ENCODE measurements at regions not wholly inside any gene's neighbourhood (a gene's known extent, or its start where the extent isn't known, plus 50 kb on each side); places are given as distances from the start of the nearest gene placed in this dataset.

- no peak overlapping the region for H3K27ac Mint-ChIP-seq
- no peak for DNase-seq
- no peaks in the 10 kb centered on the region for H3K36me3 Mint-ChIP-seq (ENCODE audit: low read depth)
- H3K9me3 Mint-ChIP-seq, result no peaks in the 10 kb centered on the region
- no peaks in the 10 kb centered on the region for H3K27me3 Mint-ChIP-seq
- no peaks in the 10 kb centered on the region for H3K4me1 Mint-ChIP-seq
- intact Hi-C loops (cut with micrococcal nuclease), result no loop called here
- H3K4me3 Mint-ChIP-seq, result no peak overlapping the region
Observed at GRCh38 chrX:118167361-118167760, 50.8 kb upstream of the KLHL13 start.

- no peaks in the 10 kb centered on the region for H3K9me3 Mint-ChIP-seq
- no peaks in the 10 kb centered on the region for H3K4me1 Mint-ChIP-seq
- no peaks in the 10 kb centered on the region for H3K27me3 Mint-ChIP-seq
- no peak overlapping the region for H3K4me3 Mint-ChIP-seq
- DNase-seq, result no peak
- H3K27ac Mint-ChIP-seq, result no peak overlapping the region
- no peaks in the 10 kb centered on the region for H3K36me3 Mint-ChIP-seq (ENCODE audit: low read depth)
- intact Hi-C loops (cut with micrococcal nuclease), result no loop called here
Observed at GRCh38 chrX:118171356-118171755, 54.7 kb upstream of the KLHL13 start.

- no peaks in the 10 kb centered on the region for H3K4me1 Mint-ChIP-seq
- H3K27ac Mint-ChIP-seq, result no peak overlapping the region
- DNase-seq, result no peak
- H3K9me3 Mint-ChIP-seq, result no peaks in the 10 kb centered on the region
- no peaks in the 10 kb centered on the region for H3K36me3 Mint-ChIP-seq (ENCODE audit: low read depth)
- no peaks in the 10 kb centered on the region for H3K27me3 Mint-ChIP-seq
- intact Hi-C loops (cut with micrococcal nuclease), result no loop called here
- H3K4me3 Mint-ChIP-seq, result no peak overlapping the region
Observed at GRCh38 chrX:118174516-118175098, 58.0 kb upstream of the KLHL13 start.

DNA sequence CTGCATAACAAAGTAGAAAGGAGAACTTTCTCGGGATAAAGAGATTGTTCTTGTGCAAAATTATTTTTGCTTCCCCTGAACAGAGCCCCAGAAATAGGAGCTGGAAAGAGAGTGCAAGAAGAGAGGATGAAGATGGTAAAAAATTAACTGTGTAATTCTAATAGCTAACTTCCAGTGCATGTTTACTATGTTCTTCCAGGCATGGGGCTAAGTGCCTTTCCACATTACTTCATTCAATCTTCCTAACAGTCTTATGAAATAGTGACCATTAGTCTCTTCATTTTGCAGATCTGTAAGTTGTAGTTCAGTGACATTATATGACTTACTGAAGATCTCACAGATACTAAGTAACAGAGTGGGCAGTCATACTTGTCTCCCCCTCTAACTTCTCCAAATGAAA lies 61.1 kb upstream of the KLHL13 start:
- Mint-ChIP-seq H3K9me3 (no peaks in the 10 kb centered on the region), H3K4me1 (no peaks in the 10 kb centered on the region), H3K27me3 (no peaks in the 10 kb centered on the region), H3K36me3 (ENCODE audit: low read depth) (no peaks in the 10 kb centered on the region), H3K4me3 (no peak overlapping the region), H3K27ac (no peak overlapping the region)
- intact Hi-C loops (cut with micrococcal nuclease), result no loop called here
- no peak for DNase-seq

GRCh38 chrX:118178450-118178849 lies 61.8 kb upstream of the KLHL13 start:
- H3K9me3 Mint-ChIP-seq, result no peaks in the 10 kb centered on the region
- H3K4me3 Mint-ChIP-seq, result no peak overlapping the region
- no peak overlapping the region for H3K27ac Mint-ChIP-seq
- H3K4me1 Mint-ChIP-seq, result no peaks in the 10 kb centered on the region
- intact Hi-C loops (cut with micrococcal nuclease), result no loop called here
- no peak for DNase-seq
- H3K36me3 Mint-ChIP-seq (ENCODE audit: low read depth), result no peaks in the 10 kb centered on the region
- H3K27me3 Mint-ChIP-seq, result no peaks in the 10 kb centered on the region

DNA sequence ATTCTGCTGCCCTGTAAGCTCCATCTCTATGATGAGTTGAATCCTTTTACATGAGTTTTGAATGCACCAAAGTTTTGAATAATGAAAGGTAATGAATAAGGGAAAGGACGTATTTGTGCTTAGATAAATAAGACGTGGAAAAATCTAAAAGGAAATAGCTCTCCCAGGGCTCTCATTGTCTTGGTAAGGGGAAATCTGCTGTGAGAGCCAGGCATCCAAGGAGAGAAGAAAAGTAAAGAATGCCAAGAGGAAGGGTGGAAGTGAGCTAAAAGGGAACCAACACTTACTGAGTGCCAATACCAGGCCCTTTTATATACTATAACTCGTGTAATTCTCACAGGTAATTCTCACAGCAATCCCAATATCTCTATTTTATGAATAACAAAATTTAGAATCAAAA lies 62.6 kb upstream of the KLHL13 start:
- no peak for DNase-seq
- no peaks in the 10 kb centered on the region for H3K36me3 Mint-ChIP-seq (ENCODE audit: low read depth)
- H3K27me3 Mint-ChIP-seq, result no peaks in the 10 kb centered on the region
- intact Hi-C loops (cut with micrococcal nuclease), result no loop called here
- no peak overlapping the region for H3K4me3 Mint-ChIP-seq
- no peak overlapping the region for H3K27ac Mint-ChIP-seq
- H3K4me1 Mint-ChIP-seq, result no peaks in the 10 kb centered on the region
- H3K9me3 Mint-ChIP-seq, result no peaks in the 10 kb centered on the region

DNA sequence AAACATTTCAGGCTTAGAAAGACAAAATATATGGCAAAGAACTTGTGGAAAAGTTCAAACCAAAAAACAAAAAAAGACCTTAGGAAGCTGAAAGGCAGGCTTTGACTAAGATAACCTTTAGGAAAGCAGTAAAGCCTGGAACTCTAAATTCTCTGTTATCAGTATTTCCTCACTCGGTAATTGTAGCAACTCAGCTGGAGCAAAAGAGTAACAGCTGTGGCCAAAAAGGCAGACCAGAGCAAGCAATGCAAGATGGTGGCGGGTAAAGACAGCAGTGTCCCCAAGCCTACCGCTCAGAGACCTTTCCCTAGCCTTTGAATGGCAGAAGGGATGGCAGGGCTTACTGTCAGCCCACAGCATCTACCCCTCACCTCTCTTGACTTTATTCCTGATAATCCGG lies 63.1 kb upstream of the KLHL13 start:
- intact Hi-C loops (cut with micrococcal nuclease), result no loop called here
- Mint-ChIP-seq H3K27ac (no peak overlapping the region), H3K36me3 (ENCODE audit: low read depth) (no peaks in the 10 kb centered on the region), H3K9me3 (no peaks in the 10 kb centered on the region), H3K4me1 (no peaks in the 10 kb centered on the region), H3K27me3 (no peaks in the 10 kb centered on the region), H3K4me3 (no peak overlapping the region)
- DNase-seq, result no peak

DNA sequence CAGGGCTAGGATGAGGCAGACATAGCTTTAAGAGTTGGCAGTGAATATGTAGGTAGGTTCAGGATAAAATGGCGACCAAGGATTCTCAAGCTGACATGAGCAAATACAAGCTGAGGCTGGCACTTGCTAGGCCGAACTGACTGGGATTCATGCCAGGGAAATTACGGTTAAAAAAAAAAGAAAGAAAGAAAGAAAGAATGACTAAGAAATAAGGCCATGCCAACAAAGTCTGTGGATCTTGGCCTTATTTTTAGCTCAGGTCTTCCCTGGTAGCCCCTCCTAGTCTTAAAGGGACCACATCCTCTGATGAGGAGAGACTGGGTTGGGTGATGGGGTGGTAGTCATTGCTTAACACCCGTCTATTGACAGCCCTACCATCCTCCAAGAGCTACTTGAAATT lies 64.4 kb upstream of the KLHL13 start:
- no peak overlapping the region for H3K27ac Mint-ChIP-seq
- no peaks in the 10 kb centered on the region for H3K36me3 Mint-ChIP-seq (ENCODE audit: low read depth)
- H3K27me3 Mint-ChIP-seq, result no peaks in the 10 kb centered on the region
- DNase-seq, result no peak
- no peak overlapping the region for H3K4me3 Mint-ChIP-seq
- no peaks in the 10 kb centered on the region for H3K4me1 Mint-ChIP-seq
- intact Hi-C loops (cut with micrococcal nuclease), result no loop called here
- H3K9me3 Mint-ChIP-seq, result no peaks in the 10 kb centered on the region

GRCh38 chrX:118182025-118182424 lies 65.4 kb upstream of the KLHL13 start:
- Mint-ChIP-seq H3K4me1 (no peaks in the 10 kb centered on the region), H3K36me3 (ENCODE audit: low read depth) (no peaks in the 10 kb centered on the region), H3K9me3 (no peaks in the 10 kb centered on the region), H3K27ac (no peak overlapping the region), H3K4me3 (no peak overlapping the region), H3K27me3 (no peaks in the 10 kb centered on the region)
- DNase-seq, result no peak
- intact Hi-C loops (cut with micrococcal nuclease), result no loop called here

- Mint-ChIP-seq H3K9me3 (no peaks in the 10 kb centered on the region), H3K27ac (no peak overlapping the region), H3K27me3 (no peaks in the 10 kb centered on the region), H3K4me1 (no peaks in the 10 kb centered on the region), H3K36me3 (ENCODE audit: low read depth) (no peaks in the 10 kb centered on the region), H3K4me3 (no peak overlapping the region)
- DNase-seq, result no peak
- intact Hi-C loops (cut with micrococcal nuclease), result no loop called here
Observed at GRCh38 chrX:118182681-118183080, 66.1 kb upstream of the KLHL13 start.

- intact Hi-C loops (cut with micrococcal nuclease), result no loop called here
- Mint-ChIP-seq H3K4me3 (no peak overlapping the region), H3K27ac (no peak overlapping the region), H3K36me3 (ENCODE audit: low read depth) (no peaks in the 10 kb centered on the region), H3K4me1 (no peaks in the 10 kb centered on the region), H3K9me3 (no peaks in the 10 kb centered on the region), H3K27me3 (no peaks in the 10 kb centered on the region)
- no peak for DNase-seq
Observed at GRCh38 chrX:118183606-118184005, 67.0 kb upstream of the KLHL13 start.

DNA sequence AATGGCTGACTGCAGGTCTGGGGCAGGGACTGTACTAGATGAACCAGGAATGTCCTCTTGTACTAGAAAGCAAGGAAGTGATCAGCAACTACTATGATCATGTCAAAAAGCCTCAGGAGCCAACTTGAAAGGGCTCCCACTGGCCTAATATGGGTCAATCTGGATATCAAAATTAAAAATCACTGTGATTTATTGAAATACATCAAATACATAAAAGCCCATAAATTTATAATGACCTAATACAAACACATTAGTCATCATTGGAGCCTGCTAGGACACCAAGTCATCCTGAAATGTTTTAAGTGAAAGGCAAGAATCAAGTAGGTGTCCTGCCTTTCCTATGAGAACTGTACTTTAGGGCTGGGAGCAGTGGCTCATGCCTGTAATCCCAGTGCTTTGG lies 70.5 kb upstream of the KLHL13 start:
- no peaks in the 10 kb centered on the region for H3K9me3 Mint-ChIP-seq
- no peaks in the 10 kb centered on the region for H3K36me3 Mint-ChIP-seq (ENCODE audit: low read depth)
- H3K4me1 Mint-ChIP-seq, result no peaks in the 10 kb centered on the region
- H3K4me3 Mint-ChIP-seq, result no peak overlapping the region
- no peak for DNase-seq
- H3K27me3 Mint-ChIP-seq, result no peaks in the 10 kb centered on the region
- no peak overlapping the region for H3K27ac Mint-ChIP-seq
- intact Hi-C loops (cut with micrococcal nuclease), result no loop called here

DNA sequence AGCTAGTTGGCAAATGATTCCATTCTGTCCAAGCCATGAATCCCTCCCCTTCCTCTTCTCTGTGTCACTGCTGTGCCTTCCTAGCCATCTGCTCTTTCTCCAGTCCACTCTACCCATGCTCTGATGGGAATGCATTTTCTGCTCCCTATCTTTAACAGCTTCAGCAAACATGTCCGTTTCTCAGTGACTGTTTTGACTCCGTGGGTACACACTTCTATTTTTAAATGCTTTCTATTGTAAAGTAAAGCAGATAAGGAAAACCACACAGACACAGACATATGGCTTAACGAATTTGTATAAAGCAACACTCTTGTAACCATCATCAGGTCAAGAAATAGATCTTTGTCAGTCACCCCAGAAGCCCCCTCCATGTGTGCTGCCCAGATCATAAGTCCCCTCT lies 72.4 kb upstream of the KLHL13 start:
- Mint-ChIP-seq H3K9me3 (no peaks in the 10 kb centered on the region), H3K27me3 (no peaks in the 10 kb centered on the region), H3K4me1 (no peaks in the 10 kb centered on the region), H3K4me3 (no peak overlapping the region), H3K27ac (no peak overlapping the region), H3K36me3 (ENCODE audit: low read depth) (no peaks in the 10 kb centered on the region)
- intact Hi-C loops (cut with micrococcal nuclease), result no loop called here
- DNase-seq, result no peak

GRCh38 chrX:118189628-118190027 lies 73.0 kb upstream of the KLHL13 start:
- no peak overlapping the region for H3K27ac Mint-ChIP-seq
- no peaks in the 10 kb centered on the region for H3K9me3 Mint-ChIP-seq
- intact Hi-C loops (cut with micrococcal nuclease), result no loop called here
- no peaks in the 10 kb centered on the region for H3K36me3 Mint-ChIP-seq (ENCODE audit: low read depth)
- DNase-seq, result no peak
- H3K4me3 Mint-ChIP-seq, result no peak overlapping the region
- H3K4me1 Mint-ChIP-seq, result no peaks in the 10 kb centered on the region
- no peaks in the 10 kb centered on the region for H3K27me3 Mint-ChIP-seq

DNA sequence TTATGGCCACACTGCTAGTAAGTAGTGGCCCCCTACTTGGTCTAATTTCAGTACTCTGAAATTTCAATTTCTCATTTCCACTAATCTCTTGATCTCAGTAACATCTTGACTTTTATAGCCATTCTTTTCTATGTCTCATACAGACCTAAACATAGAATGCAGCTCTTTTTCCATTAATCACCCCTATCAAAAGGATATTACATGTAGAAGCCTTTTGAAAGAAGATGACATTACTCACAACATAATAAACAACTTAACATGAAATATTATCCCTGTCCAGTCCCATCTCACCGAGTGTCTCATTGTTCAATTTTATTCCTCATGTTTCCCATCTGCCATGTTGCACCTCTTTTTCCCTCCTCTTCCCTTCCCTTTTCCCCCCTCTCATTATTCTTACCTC lies 81.1 kb upstream of the KLHL13 start:
- intact Hi-C loops (cut with micrococcal nuclease), result no loop called here
- Mint-ChIP-seq H3K4me3 (no peak overlapping the region), H3K27ac (no peak overlapping the region), H3K4me1 (no peaks in the 10 kb centered on the region), H3K27me3 (no peaks in the 10 kb centered on the region), H3K9me3 (no peaks in the 10 kb centered on the region), H3K36me3 (ENCODE audit: low read depth) (no peaks in the 10 kb centered on the region)
- DNase-seq, result no peak
